ENCODE measurements at regions not wholly inside any gene's neighbourhood (a gene's known extent, or its start where the extent isn't known, plus 50 kb on each side); places are given as distances from the start of the nearest gene placed in this dataset.
"Not testable (repeated sequence)": the region's sequence is repeated elsewhere in the genome, so short reads cannot be mapped to it uniquely, and the experiment has no call there.

GRCh38 chr16:16519395-16519794 is 140.5 kb downstream of the NPIPA7 start:
- not testable (repeated sequence) for H3K4me3 ChIP-seq (ENCODE audit: low read depth, low read length); H3K27me3 ChIP-seq (ENCODE audit: control insufficient read depth, insufficient read depth, low read length); H3K9me3 ChIP-seq (ENCODE audit: control insufficient read depth, insufficient read depth, low read length); H3K4me1 ChIP-seq (ENCODE audit: control insufficient read depth, insufficient read depth, low read length); H3K36me3 ChIP-seq (ENCODE audit: control insufficient read depth, insufficient read depth, low read length); H3K9ac ChIP-seq (ENCODE audit: low read depth, low read length); H3K27ac ChIP-seq (ENCODE audit: low read depth, low read length)

GRCh38 chr16:16521239-16522002 is 142.5 kb downstream of the NPIPA7 start:
- not testable (repeated sequence) for H3K4me1 ChIP-seq (ENCODE audit: control insufficient read depth, insufficient read depth, low read length); H3K36me3 ChIP-seq (ENCODE audit: control insufficient read depth, insufficient read depth, low read length); H3K27me3 ChIP-seq (ENCODE audit: control insufficient read depth, insufficient read depth, low read length); H3K9ac ChIP-seq (ENCODE audit: low read depth, low read length); H3K27ac ChIP-seq (ENCODE audit: low read depth, low read length); H3K9me3 ChIP-seq (ENCODE audit: control insufficient read depth, insufficient read depth, low read length); H3K4me3 ChIP-seq (ENCODE audit: low read depth, low read length)

GRCh38 chr16:16526998-16527397 is 148.1 kb downstream of the NPIPA7 start:
- H3K36me3 ChIP-seq (ENCODE audit: control insufficient read depth, insufficient read depth, low read length); H3K27me3 ChIP-seq (ENCODE audit: control insufficient read depth, insufficient read depth, low read length); H3K9ac ChIP-seq (ENCODE audit: low read depth, low read length); H3K4me1 ChIP-seq (ENCODE audit: control insufficient read depth, insufficient read depth, low read length); H3K4me3 ChIP-seq (ENCODE audit: low read depth, low read length); H3K27ac ChIP-seq (ENCODE audit: low read depth, low read length); H3K9me3 ChIP-seq (ENCODE audit: control insufficient read depth, insufficient read depth, low read length): not testable (repeated sequence)

GRCh38 chr16:16530744-16531143 is 151.8 kb downstream of the NPIPA7 start:
- not testable (repeated sequence) for H3K9me3 ChIP-seq (ENCODE audit: control insufficient read depth, insufficient read depth, low read length); H3K27ac ChIP-seq (ENCODE audit: low read depth, low read length); H3K27me3 ChIP-seq (ENCODE audit: control insufficient read depth, insufficient read depth, low read length); H3K4me3 ChIP-seq (ENCODE audit: low read depth, low read length); H3K9ac ChIP-seq (ENCODE audit: low read depth, low read length); H3K36me3 ChIP-seq (ENCODE audit: control insufficient read depth, insufficient read depth, low read length); H3K4me1 ChIP-seq (ENCODE audit: control insufficient read depth, insufficient read depth, low read length)

GRCh38 chr16:16535565-16535964 is 156.6 kb downstream of the NPIPA7 start:
- not testable (repeated sequence) for H3K4me3 ChIP-seq (ENCODE audit: low read depth, low read length); H3K36me3 ChIP-seq (ENCODE audit: control insufficient read depth, insufficient read depth, low read length); H3K27me3 ChIP-seq (ENCODE audit: control insufficient read depth, insufficient read depth, low read length); H3K9ac ChIP-seq (ENCODE audit: low read depth, low read length); H3K9me3 ChIP-seq (ENCODE audit: control insufficient read depth, insufficient read depth, low read length); H3K4me1 ChIP-seq (ENCODE audit: control insufficient read depth, insufficient read depth, low read length); H3K27ac ChIP-seq (ENCODE audit: low read depth, low read length)

- not testable (repeated sequence) for H3K36me3 ChIP-seq (ENCODE audit: control insufficient read depth, insufficient read depth, low read length); H3K4me1 ChIP-seq (ENCODE audit: control insufficient read depth, insufficient read depth, low read length); H3K27ac ChIP-seq (ENCODE audit: low read depth, low read length); H3K9ac ChIP-seq (ENCODE audit: low read depth, low read length); H3K27me3 ChIP-seq (ENCODE audit: control insufficient read depth, insufficient read depth, low read length); H3K4me3 ChIP-seq (ENCODE audit: low read depth, low read length); H3K9me3 ChIP-seq (ENCODE audit: control insufficient read depth, insufficient read depth, low read length)
These were observed 157.2 kb downstream of the NPIPA7 start for GRCh38 chr16:16536151-16536550.

GRCh38 chr16:16549710-16550109 is 170.8 kb downstream of the NPIPA7 start:
- not testable (repeated sequence) for H3K27me3 ChIP-seq (ENCODE audit: control insufficient read depth, insufficient read depth, low read length); H3K4me3 ChIP-seq (ENCODE audit: low read depth, low read length); H3K9me3 ChIP-seq (ENCODE audit: control insufficient read depth, insufficient read depth, low read length); H3K4me1 ChIP-seq (ENCODE audit: control insufficient read depth, insufficient read depth, low read length); H3K36me3 ChIP-seq (ENCODE audit: control insufficient read depth, insufficient read depth, low read length); H3K9ac ChIP-seq (ENCODE audit: low read depth, low read length); H3K27ac ChIP-seq (ENCODE audit: low read depth, low read length)

GRCh38 chr16:16550824-16551223 is 171.9 kb downstream of the NPIPA7 start:
- H3K4me3 ChIP-seq (ENCODE audit: low read depth, low read length); H3K36me3 ChIP-seq (ENCODE audit: control insufficient read depth, insufficient read depth, low read length); H3K9ac ChIP-seq (ENCODE audit: low read depth, low read length); H3K9me3 ChIP-seq (ENCODE audit: control insufficient read depth, insufficient read depth, low read length); H3K27me3 ChIP-seq (ENCODE audit: control insufficient read depth, insufficient read depth, low read length); H3K27ac ChIP-seq (ENCODE audit: low read depth, low read length); H3K4me1 ChIP-seq (ENCODE audit: control insufficient read depth, insufficient read depth, low read length): not testable (repeated sequence)

- not testable (repeated sequence) for H3K27ac ChIP-seq (ENCODE audit: low read depth, low read length); H3K4me3 ChIP-seq (ENCODE audit: low read depth, low read length); H3K4me1 ChIP-seq (ENCODE audit: control insufficient read depth, insufficient read depth, low read length); H3K9me3 ChIP-seq (ENCODE audit: control insufficient read depth, insufficient read depth, low read length); H3K36me3 ChIP-seq (ENCODE audit: control insufficient read depth, insufficient read depth, low read length); H3K9ac ChIP-seq (ENCODE audit: low read depth, low read length); H3K27me3 ChIP-seq (ENCODE audit: control insufficient read depth, insufficient read depth, low read length)
These were observed 173.9 kb downstream of the NPIPA7 start for GRCh38 chr16:16552819-16553340.

GRCh38 chr16:16559179-16559740 is 180.3 kb downstream of the NPIPA7 start:
- not testable (repeated sequence) for H3K4me3 ChIP-seq (ENCODE audit: low read depth, low read length); H3K27me3 ChIP-seq (ENCODE audit: control insufficient read depth, insufficient read depth, low read length); H3K36me3 ChIP-seq (ENCODE audit: control insufficient read depth, insufficient read depth, low read length); H3K4me1 ChIP-seq (ENCODE audit: control insufficient read depth, insufficient read depth, low read length); H3K27ac ChIP-seq (ENCODE audit: low read depth, low read length); H3K9ac ChIP-seq (ENCODE audit: low read depth, low read length); H3K9me3 ChIP-seq (ENCODE audit: control insufficient read depth, insufficient read depth, low read length)

- not testable (repeated sequence) for H3K9ac ChIP-seq (ENCODE audit: low read depth, low read length); H3K27ac ChIP-seq (ENCODE audit: low read depth, low read length); H3K36me3 ChIP-seq (ENCODE audit: control insufficient read depth, insufficient read depth, low read length); H3K9me3 ChIP-seq (ENCODE audit: control insufficient read depth, insufficient read depth, low read length); H3K27me3 ChIP-seq (ENCODE audit: control insufficient read depth, insufficient read depth, low read length); H3K4me3 ChIP-seq (ENCODE audit: low read depth, low read length); H3K4me1 ChIP-seq (ENCODE audit: control insufficient read depth, insufficient read depth, low read length)
These were observed 182.6 kb downstream of the NPIPA7 start for GRCh38 chr16:16561532-16561931.
